ENCODE measurements at regions not wholly inside any gene's neighbourhood (a gene's known extent, or its start where the extent isn't known, plus 50 kb on each side); places are given as distances from the start of the nearest gene placed in this dataset.

DNA sequence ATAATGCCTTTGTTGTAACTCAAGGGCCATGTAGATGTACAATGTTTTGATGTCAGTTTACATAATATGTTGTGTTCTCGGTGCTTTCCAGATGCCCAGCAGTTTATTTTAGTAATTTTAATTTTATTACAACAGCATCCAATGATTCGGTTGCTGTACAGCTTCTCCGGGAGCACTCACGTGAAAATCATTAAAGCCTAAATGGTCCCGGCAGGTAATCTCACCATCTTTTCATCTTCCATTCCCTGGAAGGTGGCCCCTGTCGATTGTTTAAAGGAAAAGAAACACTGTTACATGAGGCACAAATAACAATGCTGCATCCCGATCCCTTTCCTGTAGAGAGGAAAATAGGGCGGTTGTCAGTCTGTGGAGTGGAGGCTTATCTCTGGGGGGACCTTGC, 498.1 kb downstream of the SLC4A3 start:
- H2BK120ac ChIP-seq (ENCODE audit: low read depth, low read length, poor library complexity, severe bottlenecking): no peak overlapping the region
- H4K8ac ChIP-seq (replicated peaks; ENCODE audit: insufficient read length, low read depth, low read length): no peak overlapping the region
- no peaks in the 10 kb centered on the region for H3K36me3 Mint-ChIP-seq (ENCODE audit: insufficient read depth in 1 of 3, low read depth in 3 of 3)

More for the DNA sequence above, 498.1 kb downstream of the SLC4A3 start:
- no peak overlapping the region for H4K91ac ChIP-seq (ENCODE audit: insufficient read length, low read depth, low read length)
- no peak overlapping the region for H2BK15ac ChIP-seq (ENCODE audit: low read depth, low read length)
- H3K4me2 ChIP-seq (ENCODE audit: insufficient read depth, insufficient read length, low read length): no peak overlapping the region
- H3K14ac ChIP-seq (ENCODE audit: insufficient read depth, low read length): no peak overlapping the region
- Mint-ChIP-seq H3K27me3 (ENCODE audit: low read depth) (no peaks in the 10 kb centered on the region), H3K4me1 (peaks cover 0 to 3% of the 10 kb centered on the region in 2 experiments; a peak in 1 of 4 replicates), H3K27ac (no peak overlapping the region), H3K9me3 (peaks cover 0 to 3% of the 10 kb centered on the region in 2 experiments; a peak in 2 of 5 replicates), H3K4me3 (no peak overlapping the region)
- no peak overlapping the region for H3K23ac ChIP-seq (ENCODE audit: insufficient read length, low read depth, low read length)
- no peak for DNase-seq
- no peak overlapping the region for H2AFZ ChIP-seq (ENCODE audit: low read length)
- no peaks in the 10 kb centered on the region for H3K23me2 ChIP-seq (ENCODE audit: insufficient read length, low read depth, low read length, poor library complexity, severe bottlenecking)
- H3K4ac ChIP-seq (ENCODE audit: low read depth, low read length): no peak overlapping the region
- no peak for TF ChIP-seq CTCF (conservative IDR thresholded peaks at IDR 0.05)
- no peak overlapping the region for H3K18ac ChIP-seq (ENCODE audit: insufficient read length, low read depth, low read length)
- no peak overlapping the region for H2AK5ac ChIP-seq (ENCODE audit: insufficient read length, low read length)
- H3K79me2 ChIP-seq (ENCODE audit: insufficient read depth, low read length): no peaks in the 10 kb centered on the region
- no peaks in the 10 kb centered on the region for H3K9me3 ChIP-seq (ENCODE audit: control insufficient read depth, low read depth, low read length)
- no peaks in the 10 kb centered on the region for H4K20me1 ChIP-seq (ENCODE audit: control insufficient read depth, insufficient read depth, insufficient read length)
- H3K79me1 ChIP-seq (ENCODE audit: insufficient read depth, low read depth, low read length, poor library complexity, severe bottlenecking): no peaks in the 10 kb centered on the region
- no CpG with 5 or more reads among the region's 8 CpGs for WGBS (ENCODE audit: extremely low coverage, insufficient read length, low lambda C conversion rate)
- no peak overlapping the region for H3K56ac ChIP-seq (ENCODE audit: insufficient read length, low read depth, low read length)
- H4K5ac ChIP-seq (ENCODE audit: insufficient read length, low read depth, low read length): no peak overlapping the region
- no peak overlapping the region for H3T11ph ChIP-seq (ENCODE audit: low read length)
- no peaks in the 10 kb centered on the region for H3K4me1 ChIP-seq (ENCODE audit: insufficient read depth, low read length)
- H3K27ac ChIP-seq (ENCODE audit: insufficient read length, low read depth, low read length): no peak overlapping the region
- H3K27me3 ChIP-seq (ENCODE audit: insufficient read depth, low read length): no peaks in the 10 kb centered on the region
- no peak overlapping the region for H3K9ac ChIP-seq (ENCODE audit: extremely low read depth, insufficient read length, low read length)
- no peak overlapping the region for H2BK12ac ChIP-seq (ENCODE audit: insufficient read length, low read depth, low read length)
- H2BK20ac ChIP-seq (ENCODE audit: low read depth, low read length, poor library complexity, severe bottlenecking): no peak overlapping the region
- no peak overlapping the region for H2BK5ac ChIP-seq (ENCODE audit: insufficient read length, low read length)
